Suprapubic skin (tissue), 4 donors: ENCODE measurements at regions not wholly inside any gene's neighbourhood (a gene's known extent, or its start where the extent isn't known, plus 50 kb on each side); places are given as distances from the start of the nearest gene placed in this dataset.

Source experiments
- CTCF ChIP-seq, 2 donors: fragments of 200-600 bp in 1 of 2; fragments of 450-650 bp in 1 of 2; sonication (generic) in 1 of 2; IDR thresholded peaks; one replicate each; pipeline ENCODE4 v1.5.1; 2016 to 2019; ENCODE audit warnings: antibody characterized with exemption in 2 of 2, mild to moderate bottlenecking in 1 of 2, moderate library complexity in 1 of 2
- POLR2A ChIP-seq, 2 donors: fragments of 450-650 bp; IDR thresholded peaks; one replicate each; pipeline ENCODE4 v1.6.1; 2017; ENCODE audit warnings: antibody characterized with exemption in 2 of 2, mild to moderate bottlenecking in 2 of 2, moderate library complexity in 2 of 2
- POLR2AphosphoS5 ChIP-seq, 3 donors: sonication (generic); formaldehyde crosslinking; IDR thresholded peaks; one replicate each; pipeline ENCODE4 v1.6.1; 2017; ENCODE audit warnings: antibody characterized with exemption in 3 of 3

- TF ChIP-seq POLR2AphosphoS5 (IDR thresholded peaks at IDR 0.05) (no peak), CTCF (IDR thresholded peaks at IDR 0.05) (no peak), POLR2A (IDR thresholded peaks at IDR 0.05) (no peak)
Observed at GRCh38 chr3:98680723-98681122, 82.4 kb upstream of the ST3GAL6 start.
